ENCODE measurements at regions not wholly inside any gene's neighbourhood (a gene's known extent, or its start where the extent isn't known, plus 50 kb on each side); places are given as distances from the start of the nearest gene placed in this dataset.

DNA sequence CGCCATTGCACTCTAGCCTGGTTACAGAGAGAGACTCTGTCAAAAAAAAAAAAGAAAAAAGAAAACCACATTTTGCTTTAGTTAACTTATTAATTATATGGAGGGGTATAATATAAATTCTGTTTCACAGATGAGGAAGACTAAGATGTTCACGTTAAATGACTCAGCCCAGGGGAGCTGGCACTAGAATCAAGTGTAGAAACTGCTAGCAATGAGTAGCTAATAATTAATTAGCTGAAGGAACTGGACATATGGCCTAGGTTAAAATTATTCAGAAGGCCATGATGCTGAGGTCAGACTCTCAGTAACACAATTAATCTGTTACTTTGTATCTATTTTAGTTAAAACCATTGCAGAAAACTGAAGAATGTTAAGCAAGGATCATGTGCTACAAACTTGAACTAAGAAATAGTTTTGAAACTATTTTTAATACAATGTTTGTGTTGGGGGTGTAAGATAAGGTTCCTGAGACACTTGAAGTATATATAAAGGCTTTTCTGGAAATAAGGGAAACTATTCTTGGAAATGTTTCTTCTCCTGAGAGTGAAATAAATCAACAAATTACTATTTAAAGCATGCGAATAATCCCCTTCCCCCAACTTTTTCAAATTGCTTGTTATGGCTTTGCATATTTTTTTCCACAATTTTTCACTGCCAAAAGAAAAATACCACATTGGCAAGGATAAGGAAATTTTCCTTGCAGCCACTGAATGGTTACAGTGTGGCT is 589.3 kb downstream of the SOX5 start:
- TF ChIP-seq CTCF (IDR thresholded peaks at IDR 0.05; ENCODE audit: low read depth, low read length, poor library complexity, severe bottlenecking), result no peak
- TF ChIP-seq EZH2phosphoT487 (IDR thresholded peaks at IDR 0.05; ENCODE audit: borderline replicate concordance, low read length), result no peak
